Kidney tubule cell (primary cell): ENCODE measurements at regions not wholly inside any gene's neighbourhood (a gene's known extent, or its start where the extent isn't known, plus 50 kb on each side); places are given as distances from the start of the nearest gene placed in this dataset.
"Not testable (repeated sequence)": the region's sequence is repeated elsewhere in the genome, so short reads cannot be mapped to it uniquely, and the experiment has no call there.

Source experiments
- DNase-seq: peaks from one replicate; pipeline ENCODE4 v3.0.0-alpha.2; 2018; ENCODE audit warnings: low spot score

- no peak for DNase-seq
Observed at GRCh38 chr9:96131825-96132224, 170.2 kb downstream of the HSD17B3 start.

GRCh38 chr9:96130970-96131369, 171.0 kb downstream of the HSD17B3 start:
- DNase-seq, result peak; percentile 10

GRCh38 chr9:96129747-96130146, 172.2 kb downstream of the HSD17B3 start:
- DNase-seq, result no peak

GRCh38 chr9:96128880-96129279, 173.1 kb downstream of the HSD17B3 start:
- DNase-seq, result no peak

GRCh38 chr9:96126321-96126881, 175.6 kb downstream of the HSD17B3 start:
- DNase-seq, result no peak

- no peak for DNase-seq
Observed at GRCh38 chr9:96125624-96126023, 176.4 kb downstream of the HSD17B3 start.

- peak; percentile 54 for DNase-seq
Observed at GRCh38 chr9:96122751-96123150, 179.2 kb downstream of the HSD17B3 start.

- DNase-seq, result no peak
Observed at GRCh38 chr9:96122282-96122681, 179.7 kb downstream of the HSD17B3 start.

- no peak for DNase-seq
Observed at GRCh38 chr9:96121136-96121535, 180.8 kb downstream of the HSD17B3 start.

GRCh38 chr9:96117398-96118080, 184.4 kb downstream of the HSD17B3 start:
- no peak for DNase-seq

- peak; percentile 67 for DNase-seq
Observed at GRCh38 chr9:96116275-96117064, 185.5 kb downstream of the HSD17B3 start.

GRCh38 chr9:96115836-96116235, 186.1 kb downstream of the HSD17B3 start:
- DNase-seq, result no peak

GRCh38 chr9:96113032-96113431, 188.9 kb downstream of the HSD17B3 start:
- no peak for DNase-seq

- peak; percentile 10 for DNase-seq
Observed at GRCh38 chr9:96109680-96110351, 192.2 kb downstream of the HSD17B3 start.

GRCh38 chr9:96108691-96109380, 193.1 kb downstream of the HSD17B3 start:
- no peak for DNase-seq

- no peak for DNase-seq
Observed at GRCh38 chr9:96107436-96107835, 194.5 kb downstream of the HSD17B3 start.

GRCh38 chr9:96100385-96101300, 201.3 kb downstream of the HSD17B3 start:
- no peak for DNase-seq

- not testable (repeated sequence) for DNase-seq
Observed at GRCh38 chr9:96090630-96091029, 211.3 kb downstream of the HSD17B3 start.

GRCh38 chr9:96089452-96090085, 212.4 kb downstream of the HSD17B3 start:
- no peak for DNase-seq

GRCh38 chr9:96088510-96088909, 213.0 kb downstream of the ERCC6L2 start:
- no peak for DNase-seq
